Gastroesophageal sphincter (tissue), 2 donors: ENCODE measurements at regions not wholly inside any gene's neighbourhood (a gene's known extent, or its start where the extent isn't known, plus 50 kb on each side); places are given as distances from the start of the nearest gene placed in this dataset.

Experiments
- POLR2A ChIP-seq, 2 donors: fragments of 450-650 bp; IDR thresholded peaks; one replicate each; pipeline ENCODE4 v1.6.1; 2017; ENCODE audit warnings: antibody characterized with exemption in 2 of 2, mild to moderate bottlenecking in 2 of 2, moderate library complexity in 1 of 2
- POLR2AphosphoS5 ChIP-seq: sonication (generic); formaldehyde crosslinking; IDR thresholded peaks from one replicate; pipeline ENCODE4 v1.6.1; 2017; ENCODE audit warnings: antibody characterized with exemption

DNA sequence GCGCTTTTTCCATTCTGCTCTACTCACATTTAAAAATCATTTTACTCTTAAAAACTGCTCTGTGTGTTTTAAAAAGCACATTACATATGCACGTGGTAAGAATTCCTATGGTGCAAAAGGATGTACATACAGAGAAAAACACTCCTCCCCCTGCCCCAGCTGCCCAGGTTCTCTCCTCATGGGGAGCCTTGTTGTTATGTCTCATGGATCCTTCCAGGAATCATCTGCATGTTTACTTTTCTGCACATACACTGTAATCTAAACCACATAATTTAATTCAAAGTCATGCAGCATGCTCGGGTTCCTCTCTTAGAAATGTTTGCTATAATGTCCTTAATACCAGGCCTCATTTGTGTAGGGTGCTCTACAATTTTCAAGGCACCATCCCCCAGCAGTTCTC, 243.3 kb downstream of the LOXHD1 start:
- TF ChIP-seq POLR2A (IDR thresholded peaks at IDR 0.05) (no peak), POLR2AphosphoS5 (no peak)
